NCI-H748 (cell line): ENCODE measurements at regions not wholly inside any gene's neighbourhood (a gene's known extent, or its start where the extent isn't known, plus 50 kb on each side); places are given as distances from the start of the nearest gene placed in this dataset.

Experiments used
- DNase-seq: peaks from one replicate; lab custom pipeline; 2025; ENCODE audit not compliant: unreplicated experiment; lab: John Stamatoyannopoulos, UW

DNA sequence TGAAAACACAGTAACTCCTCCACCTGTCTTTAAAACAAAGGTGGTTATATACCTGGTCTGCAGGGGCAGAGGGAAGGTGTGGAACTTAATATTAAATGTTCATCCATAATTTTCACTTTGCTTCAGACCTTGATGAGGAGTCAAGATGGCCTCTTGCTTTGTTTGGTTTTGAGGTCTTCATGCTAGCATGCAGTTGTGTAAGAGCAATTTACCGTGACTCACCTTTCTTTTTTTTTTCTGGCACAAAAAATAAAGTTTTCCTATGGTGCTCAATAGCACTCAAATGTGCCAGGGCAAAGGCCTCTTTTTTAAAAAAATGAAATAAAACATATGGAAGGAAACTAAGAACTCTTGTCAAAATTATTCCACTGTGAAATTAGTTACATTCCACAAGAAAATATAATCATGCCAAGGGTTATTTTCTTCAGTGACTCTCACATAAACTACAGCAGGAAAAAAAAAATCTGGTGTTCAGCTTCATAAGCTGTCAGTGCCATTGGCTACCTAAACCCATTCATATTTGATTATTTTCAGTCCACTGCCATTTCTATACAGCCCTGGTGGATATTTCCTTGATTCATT lies 128.2 kb downstream of the SLC7A11 start:
- DNase-seq: no peak

DNA sequence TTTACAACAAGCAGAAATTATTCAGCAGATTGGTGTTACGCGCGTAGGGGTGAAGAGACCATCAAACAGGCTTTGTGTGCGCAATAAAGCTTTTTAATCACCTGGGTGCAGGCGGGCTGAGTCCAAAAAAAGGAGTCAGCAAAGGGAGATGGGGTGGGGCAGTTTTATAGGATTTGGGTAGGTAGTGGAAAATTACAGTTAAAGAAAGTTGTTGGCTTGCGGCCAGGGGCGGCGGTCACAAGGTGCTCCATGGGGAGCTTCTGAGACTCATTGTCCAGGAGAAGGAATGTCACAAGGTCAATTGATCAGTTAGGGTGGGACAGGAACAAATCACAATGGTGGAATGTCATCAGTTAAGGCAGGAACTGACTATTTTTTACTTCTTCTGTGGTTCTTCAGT lies 129.3 kb downstream of the SLC7A11 start:
- peak; percentile 73 for DNase-seq

DNA sequence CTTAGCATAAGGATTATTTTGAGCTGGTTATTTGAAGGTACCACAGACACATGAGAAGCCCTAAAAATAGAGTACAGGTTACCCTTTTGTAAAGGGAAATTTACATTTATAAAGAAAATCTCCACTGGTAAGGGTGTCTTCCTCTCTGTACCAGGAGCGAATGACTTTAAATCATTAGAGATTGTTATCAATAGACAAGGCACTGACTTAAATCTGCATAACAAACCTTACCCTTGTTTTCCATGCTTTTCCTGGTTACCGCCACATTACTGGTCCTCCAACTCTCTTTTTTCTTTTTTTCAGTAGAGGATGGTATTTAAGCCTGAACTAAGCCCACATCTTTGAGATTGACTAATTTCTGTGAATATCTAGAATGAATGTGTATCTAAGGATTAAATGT lies 129.8 kb downstream of the SLC7A11 start:
- peak; percentile 14 for DNase-seq

DNA sequence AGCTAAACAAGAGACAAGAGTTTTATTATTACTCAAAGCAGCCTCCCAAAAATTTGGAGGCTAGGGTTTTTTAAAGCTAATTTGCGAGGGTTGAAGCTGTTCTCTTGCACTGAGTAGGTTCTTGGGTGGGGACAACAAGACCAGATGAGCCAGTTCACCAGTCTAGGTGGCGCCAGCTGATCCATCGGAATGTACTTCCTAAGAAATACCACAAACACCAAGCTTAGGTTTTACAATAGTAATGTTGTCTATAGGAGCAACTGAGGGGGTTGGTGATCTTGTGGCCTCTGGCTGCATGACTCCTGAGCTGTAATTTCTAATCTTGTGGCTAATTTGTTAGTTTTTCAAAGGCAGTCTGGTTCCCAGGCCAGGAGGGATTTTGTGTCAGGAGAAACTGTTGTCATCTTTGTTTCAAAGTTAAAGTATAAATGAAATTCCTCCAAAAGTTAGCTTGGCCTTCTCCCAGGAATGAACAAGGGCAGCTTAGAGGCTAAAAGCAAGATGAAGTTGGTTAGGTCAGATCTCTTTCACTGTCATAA lies 130.6 kb downstream of the SLC7A11 start:
- peak; percentile 4 for DNase-seq

DNA sequence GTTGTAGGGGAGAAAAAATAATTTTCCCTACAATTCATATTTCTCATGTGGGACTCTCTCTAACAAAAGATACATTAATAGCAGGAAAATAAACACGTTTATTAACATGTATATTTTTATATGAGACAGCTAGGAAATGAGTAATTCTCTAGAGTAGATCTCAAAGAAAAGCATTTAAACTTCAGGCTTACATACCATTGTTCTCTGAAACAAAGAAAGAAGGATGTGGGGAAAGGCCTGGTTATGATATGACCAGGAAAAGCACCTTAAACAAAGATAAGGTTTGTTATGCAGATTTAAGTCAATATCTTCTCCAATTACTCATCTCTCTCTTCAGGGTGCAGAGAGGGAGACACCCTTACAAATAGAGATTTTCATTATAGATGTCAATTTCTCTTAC lies 131.3 kb downstream of the SLC7A11 start:
- DNase-seq: peak; percentile 15

DNA sequence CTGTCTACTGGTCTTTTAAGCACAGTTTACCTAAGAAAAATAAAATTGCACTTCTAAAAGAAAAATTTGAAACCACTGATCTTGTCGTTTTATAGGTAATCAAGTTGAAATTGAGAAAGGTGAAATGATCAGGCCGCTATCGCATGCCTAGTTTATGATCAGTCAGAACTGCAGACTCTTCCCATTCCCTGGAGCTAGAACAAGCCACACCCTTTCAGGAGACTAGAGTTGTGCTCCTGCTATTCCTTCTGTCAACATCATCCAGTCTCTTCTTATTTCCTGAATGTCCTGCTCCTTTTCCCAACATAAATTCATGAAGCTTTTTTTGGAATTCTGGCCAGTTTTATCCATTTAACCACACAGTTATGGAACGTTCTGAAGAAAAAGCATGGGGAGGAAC lies 135.1 kb downstream of the SLC7A11 start:
- no peak for DNase-seq

DNA sequence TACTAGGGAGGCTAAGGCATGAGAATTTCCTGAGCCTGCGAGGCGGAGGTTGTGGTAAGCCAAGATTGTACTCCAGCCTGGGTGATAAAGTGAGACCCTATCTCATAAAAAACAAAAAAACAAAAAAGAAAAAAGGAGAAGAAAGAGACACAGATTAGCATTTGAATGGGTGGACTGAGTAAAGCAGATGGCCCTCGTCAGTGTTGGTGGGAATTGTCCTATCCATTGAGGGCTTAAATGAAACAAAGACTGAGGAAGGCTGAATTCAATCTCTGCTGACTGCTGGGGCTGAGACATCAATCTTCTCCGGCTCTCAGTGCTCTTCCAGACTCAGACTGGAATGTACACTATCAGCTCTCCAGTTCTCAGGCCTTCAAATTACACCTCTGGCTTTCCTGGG lies 136.8 kb downstream of the SLC7A11 start:
- no peak for DNase-seq

DNA sequence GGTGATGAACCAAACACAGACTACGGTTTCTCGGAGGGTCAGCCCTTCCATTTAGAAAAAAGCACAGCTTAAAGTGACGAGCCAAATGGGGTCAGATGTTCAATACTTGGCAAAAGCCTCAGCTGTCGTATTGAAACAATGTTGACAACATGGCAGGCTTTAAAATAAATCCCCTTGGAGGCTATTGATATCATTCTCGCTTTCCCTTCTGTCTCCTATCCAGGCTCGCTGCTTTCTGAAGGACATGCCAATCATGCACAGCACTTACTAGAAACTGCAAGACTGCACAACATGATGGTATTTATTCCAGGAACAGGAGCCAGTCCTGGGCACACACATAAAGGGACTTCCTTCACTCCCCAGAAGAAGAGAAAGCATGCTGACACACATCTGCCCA lies 137.9 kb downstream of the SLC7A11 start:
- DNase-seq: no peak

DNA sequence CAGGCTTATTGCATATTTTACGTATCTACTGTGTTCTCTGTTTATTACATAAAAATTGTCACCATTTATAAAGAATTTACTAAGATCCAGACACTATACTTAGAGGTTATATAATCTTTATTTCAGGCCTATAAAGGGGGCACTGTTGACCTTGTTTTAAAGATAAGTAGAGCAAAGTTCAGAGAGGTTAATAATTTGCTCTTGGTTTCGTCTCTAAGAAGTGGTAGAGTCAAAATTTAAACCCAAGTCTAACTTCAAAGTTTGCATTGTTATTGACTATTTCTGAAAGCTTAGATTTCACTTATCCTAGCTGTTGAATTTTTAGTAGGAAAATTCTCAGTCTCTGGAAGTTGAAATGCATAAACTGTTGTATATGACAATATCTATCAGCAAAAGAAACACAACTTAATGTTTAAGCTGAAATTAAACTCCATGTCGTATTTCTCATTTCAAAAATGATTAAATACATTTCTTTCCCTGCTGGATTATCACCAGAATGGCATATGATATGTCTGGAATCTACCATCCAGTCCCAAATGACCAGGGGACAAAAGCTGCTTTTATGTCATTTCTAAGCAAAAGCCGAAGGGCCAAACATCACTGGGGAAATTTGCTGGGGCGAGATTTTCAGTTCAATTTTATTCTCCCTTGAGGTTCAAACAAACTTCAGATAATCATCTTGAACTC lies 138.4 kb downstream of the SLC7A11 start:
- DNase-seq: no peak

DNA sequence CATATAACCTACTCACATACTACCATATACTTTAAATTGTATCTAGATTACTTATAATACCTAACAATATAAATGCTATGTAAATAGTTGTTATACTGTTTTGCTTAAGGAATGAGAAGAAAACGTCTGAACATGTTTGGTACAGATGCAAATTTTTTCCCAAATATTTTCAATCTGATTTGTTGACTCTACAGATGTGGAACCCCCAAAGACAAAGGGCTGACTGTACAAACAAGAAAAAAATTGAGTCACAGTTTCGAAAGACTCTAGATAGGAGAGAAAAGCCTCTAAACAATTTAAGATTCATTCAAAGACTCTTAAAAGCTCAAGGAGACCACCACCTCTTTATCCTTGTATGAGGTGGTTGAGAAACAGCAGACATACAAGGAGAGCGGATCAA lies 142.8 kb downstream of the SLC7A11 start:
- DNase-seq: no peak

DNA sequence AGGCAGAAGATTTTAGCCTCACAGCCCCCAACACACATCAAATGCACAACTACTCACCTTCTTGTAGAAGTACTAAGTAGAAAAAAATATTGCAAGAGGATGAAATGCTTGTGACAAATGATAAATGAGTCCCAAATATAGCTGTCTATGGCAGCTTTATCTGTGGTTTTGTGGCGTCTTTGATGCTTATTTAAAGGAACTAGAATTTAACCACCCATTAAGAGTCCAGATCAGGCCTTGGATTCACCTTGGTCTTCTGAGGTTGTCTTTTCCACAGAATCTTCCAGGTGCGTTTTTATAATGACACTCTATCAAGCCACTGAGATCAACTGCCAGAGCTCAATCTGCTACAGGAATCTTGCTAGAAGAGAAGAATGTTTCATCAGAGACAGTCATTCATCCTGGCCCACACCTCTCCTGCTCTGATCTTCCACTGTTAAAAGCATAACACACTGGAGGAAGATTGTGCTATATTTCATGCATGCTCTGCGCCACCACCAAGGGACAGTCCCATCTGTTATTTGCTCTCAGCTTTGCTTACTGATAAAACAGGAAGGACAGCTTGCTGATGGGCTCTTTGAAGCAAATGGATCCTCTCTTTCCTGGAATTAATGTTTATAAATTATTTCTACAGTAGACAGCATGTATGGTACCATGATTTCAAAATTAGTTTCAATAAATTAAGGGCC lies 144.1 kb downstream of the SLC7A11 start:
- peak; percentile 4 for DNase-seq

DNA sequence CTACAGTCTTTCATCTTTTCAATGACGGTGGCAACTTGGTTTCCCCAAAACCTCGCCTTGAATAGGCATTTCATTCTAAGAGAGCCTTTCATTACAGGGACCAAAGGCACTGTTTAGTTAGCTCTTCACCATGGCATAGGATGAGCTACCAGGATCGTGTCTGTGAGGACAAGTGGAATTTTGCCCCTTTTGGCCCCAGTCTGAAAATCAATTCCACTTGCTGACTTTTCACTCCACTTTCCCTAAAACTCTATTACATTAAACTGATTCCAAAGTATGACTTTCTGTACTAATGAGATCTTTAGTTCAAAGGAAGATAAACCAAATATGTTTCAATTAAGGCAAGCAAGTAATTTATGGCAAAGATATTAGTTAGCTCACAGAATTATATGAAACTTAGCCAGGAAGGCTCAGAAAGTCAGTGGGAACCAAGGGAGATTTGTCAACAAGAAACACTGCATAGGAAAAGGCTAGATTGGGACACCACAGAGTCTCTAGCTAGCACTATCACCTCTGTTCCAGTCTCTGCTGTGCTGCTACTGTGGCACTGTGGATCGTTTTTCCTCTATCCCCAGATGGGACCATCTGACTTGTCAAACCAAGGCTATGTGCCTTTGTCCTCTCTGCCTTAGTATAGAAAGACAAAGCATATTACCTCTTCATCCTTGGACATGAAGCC lies 145.6 kb downstream of the SLC7A11 start:
- DNase-seq: no peak

DNA sequence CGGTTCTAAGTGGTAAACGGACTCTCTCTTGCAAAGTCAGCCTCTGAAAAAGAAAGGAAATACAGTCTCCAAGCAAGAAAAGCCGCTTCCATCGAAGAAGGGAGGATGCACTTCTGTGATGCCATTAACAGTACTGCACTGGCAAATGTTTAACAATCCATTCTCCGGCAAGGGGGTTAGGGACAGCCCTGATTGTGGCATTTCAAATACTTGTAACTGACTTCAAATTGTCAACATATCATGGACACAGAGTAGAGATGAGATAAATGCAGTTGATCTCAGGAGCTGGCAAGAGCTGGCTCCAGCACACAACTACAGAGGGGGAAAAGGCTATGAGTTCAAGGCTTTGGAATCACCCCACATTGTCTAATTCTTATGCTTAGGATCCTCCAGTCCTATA lies 146.8 kb downstream of the SLC7A11 start:
- no peak for DNase-seq

DNA sequence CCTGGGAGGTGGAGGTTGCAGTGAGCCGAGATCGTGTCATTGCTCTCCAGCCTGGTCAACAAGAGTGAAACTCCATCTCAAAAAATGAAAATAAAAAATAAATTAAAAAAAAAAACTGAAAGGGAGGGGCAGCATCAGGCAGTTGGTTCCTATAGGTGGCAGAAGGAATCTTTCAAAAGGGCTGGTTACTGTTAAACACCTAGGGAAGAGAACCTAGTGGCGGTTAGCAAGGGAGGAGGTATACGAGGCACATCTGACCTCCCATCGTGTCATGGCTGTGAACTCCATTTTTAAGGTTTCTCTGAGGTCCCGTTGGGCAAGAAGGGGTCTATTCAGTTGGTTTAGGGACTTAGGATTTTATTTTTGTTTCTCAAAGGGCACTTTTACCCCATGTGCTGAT lies 150.1 kb downstream of the SLC7A11 start:
- DNase-seq: no peak

DNA sequence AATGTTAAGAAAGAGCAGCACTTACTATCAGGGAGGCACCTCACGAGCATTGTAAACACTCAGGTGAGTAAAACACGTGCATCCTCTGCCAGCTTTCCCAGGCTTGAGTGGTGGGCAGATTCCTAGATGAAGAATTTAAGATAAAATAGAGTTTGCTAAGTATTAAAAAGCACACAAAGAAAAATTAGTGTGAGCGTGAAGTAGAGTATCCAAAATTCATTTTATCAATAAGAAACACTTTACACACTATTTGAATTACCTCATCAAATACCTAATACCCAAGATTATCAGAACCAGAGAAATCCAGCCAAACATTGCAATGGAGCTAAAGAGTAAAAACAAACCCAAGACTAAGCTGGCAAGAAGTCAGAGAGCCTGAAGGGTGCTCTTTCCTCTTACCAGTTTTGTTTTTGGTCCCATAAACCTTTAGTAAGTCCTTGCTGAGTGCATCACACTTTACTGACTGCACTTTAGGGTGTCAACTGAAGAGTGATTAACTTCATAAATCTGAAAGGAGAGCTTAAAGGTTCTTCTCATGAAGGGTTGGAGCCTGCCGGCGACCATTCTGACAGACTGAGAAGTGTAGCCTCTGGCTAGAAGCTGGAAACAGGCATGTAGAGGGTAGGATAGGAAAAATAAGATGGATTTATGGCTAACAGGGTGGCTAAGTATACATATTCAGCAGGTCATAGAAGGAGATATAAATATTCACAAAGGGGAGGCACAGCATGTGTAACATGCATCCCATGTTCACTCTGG lies 151.1 kb downstream of the SLC7A11 start:
- DNase-seq: peak; percentile 31

DNA sequence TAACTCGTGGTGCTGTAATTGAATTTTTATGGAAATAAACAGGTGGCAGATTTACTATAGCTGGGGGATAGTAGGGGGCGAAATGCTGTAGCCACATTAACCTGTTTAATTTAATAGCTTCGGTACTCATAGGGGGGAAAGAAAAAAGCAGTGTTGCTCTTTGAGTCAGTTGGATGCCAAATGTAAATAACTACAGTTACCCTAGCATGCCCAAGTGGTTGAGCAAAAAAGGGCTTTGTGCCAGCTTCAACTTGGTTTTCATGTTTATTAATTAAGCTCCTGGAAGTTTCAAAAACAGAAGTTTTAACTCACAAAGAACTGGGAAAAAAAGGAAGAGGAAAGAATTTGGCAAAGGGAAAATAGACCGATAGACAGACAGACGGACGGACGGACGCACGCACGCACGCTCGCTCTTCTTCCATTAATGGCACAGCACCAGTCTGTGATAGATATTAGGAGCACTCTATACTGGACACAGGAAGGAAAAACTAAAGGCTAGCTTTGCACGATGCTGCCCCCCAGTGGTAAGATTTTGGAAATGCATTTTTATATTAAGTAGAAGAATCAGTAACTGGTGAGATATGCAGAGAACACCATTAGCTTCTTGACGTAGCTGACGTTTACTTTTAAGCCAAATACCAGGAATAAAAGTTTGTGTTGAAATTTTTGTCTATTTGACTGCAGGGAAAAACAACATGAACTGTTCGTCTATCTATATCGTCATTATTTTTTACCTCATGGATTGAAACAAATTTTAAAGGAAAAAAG lies 151.8 kb downstream of the SLC7A11 start:
- peak; percentile 77 for DNase-seq

DNA sequence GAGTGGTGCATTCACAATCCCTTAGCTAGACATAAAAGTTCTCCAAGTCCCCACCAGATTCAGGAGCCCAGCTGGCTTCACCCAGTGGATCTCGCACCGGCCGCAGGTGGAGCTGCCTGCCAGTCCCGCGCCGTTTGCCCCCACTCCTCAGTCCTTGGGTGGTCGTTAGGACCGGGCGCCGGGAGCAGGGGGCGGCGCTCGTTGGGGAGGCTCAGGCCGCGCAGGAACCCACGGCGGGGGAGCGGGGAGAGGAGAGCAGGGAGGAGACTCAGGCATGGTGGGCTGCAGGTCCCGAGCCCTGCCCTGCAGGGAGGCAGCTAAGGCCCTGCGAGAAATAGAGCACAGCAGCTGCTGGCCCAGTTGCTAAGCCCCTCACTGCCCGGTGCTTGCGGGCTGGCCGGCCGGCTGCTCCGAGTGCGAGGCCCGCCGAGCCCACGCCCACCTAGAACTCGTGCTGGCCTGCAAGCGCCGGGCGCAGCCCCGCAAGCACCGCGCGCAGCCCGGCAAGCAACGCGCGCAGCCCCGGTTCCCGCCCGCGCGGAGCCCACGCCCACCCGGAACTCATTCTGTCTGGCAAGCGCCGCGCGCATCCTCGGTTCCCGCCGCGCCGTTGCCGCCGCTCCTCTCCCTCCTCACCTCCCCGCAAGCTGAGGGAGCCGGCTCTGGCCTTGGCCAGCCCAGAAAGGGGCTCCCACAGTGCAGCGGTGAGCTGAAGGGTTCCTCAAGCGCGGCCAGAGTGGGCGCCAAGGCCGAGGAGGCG lies 153.5 kb downstream of the SLC7A11 start:
- DNase-seq: no peak

DNA sequence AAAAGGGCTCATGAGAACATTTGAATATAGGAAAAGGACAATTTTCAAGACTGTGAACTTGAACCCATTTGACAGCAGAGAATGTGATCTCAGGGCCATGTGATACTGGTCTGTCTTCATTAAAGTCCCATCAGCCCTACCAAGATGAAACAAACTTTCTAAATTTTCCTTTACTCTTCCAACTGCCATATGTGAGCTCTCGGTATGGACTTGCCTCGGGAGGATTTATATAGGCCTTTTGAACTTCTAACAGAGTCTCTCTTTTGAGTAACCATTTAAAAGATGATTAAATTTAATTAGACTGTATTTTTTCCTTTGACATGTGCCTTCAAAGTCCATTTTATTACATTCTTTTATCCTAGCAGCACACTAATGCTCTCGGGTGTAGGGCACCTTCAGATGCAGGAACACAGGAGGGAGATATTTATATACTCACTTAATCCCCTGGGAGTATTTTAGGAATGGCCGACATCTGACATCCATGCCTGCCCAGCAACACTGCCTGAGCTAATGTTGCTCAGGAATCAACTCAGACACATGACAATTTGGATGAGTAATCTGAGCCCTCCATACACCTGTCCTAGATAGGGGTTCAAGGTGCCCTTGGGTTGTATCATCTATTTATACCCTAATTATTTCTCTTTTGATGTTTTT lies 155.0 kb downstream of the SLC7A11 start:
- no peak for DNase-seq

DNA sequence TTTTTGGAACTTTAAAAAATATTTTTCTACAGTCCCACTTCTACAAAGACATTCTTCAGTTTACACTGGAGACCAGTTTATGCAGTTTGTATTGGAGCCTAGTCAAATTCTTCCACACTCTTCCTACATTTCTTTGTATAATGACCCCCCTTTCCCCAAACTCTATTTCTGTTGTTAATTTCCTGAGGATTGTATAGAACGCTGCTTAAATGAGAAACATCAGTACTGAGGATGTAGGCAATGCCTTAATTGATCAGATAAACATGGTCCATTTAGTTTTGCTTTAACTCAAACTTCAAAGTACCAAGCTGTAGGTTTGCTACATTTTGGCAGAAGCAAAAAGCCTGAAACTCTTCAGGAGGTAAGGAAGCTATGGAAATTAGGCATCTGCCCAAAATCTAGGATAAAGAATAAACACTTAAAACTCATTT lies 155.5 kb downstream of the SLC7A11 start:
- no peak for DNase-seq
